EH (cell line): ENCODE measurements at regions not wholly inside any gene's neighbourhood (a gene's known extent, or its start where the extent isn't known, plus 50 kb on each side); places are given as distances from the start of the nearest gene placed in this dataset.
"Not testable (repeated sequence)": the region's sequence is repeated elsewhere in the genome, so short reads cannot be mapped to it uniquely, and the experiment has no call there.

Source experiments
- DNase-seq: peaks from one replicate; pipeline ENCODE4 v3.0.0-alpha.2; 2015; ENCODE audit warnings: low read depth

- no peak for DNase-seq
Observed at GRCh38 chr6:142637624-142638351, 307.2 kb downstream of the HIVEP2 start.

- peak; percentile 64 for DNase-seq
Observed at GRCh38 chr6:142642651-142643050, 302.3 kb downstream of the HIVEP2 start.

GRCh38 chr6:142644866-142645265 is 300.1 kb downstream of the HIVEP2 start:
- no peak for DNase-seq

GRCh38 chr6:142645663-142646062 is 299.3 kb downstream of the HIVEP2 start:
- no peak for DNase-seq

- no peak for DNase-seq
Observed at GRCh38 chr6:142647449-142648035, 297.4 kb downstream of the HIVEP2 start.

GRCh38 chr6:142648036-142648451 is 296.9 kb downstream of the HIVEP2 start:
- no peak for DNase-seq

- DNase-seq: no peak
Observed at GRCh38 chr6:142648526-142648925, 296.4 kb downstream of the HIVEP2 start.

- DNase-seq: not testable (repeated sequence)
Observed at GRCh38 chr6:142649438-142650234, 295.3 kb downstream of the HIVEP2 start.

GRCh38 chr6:142651384-142651783 is 293.6 kb downstream of the HIVEP2 start:
- DNase-seq: no peak

- DNase-seq: no peak
Observed at GRCh38 chr6:142653710-142654420, 291.1 kb downstream of the HIVEP2 start.

- no peak for DNase-seq
Observed at GRCh38 chr6:142659661-142660060, 285.3 kb downstream of the HIVEP2 start.

- no peak for DNase-seq
Observed at GRCh38 chr6:142665393-142665792, 279.6 kb downstream of the HIVEP2 start.

GRCh38 chr6:142666599-142667185 is 278.3 kb downstream of the HIVEP2 start:
- no peak for DNase-seq

GRCh38 chr6:142669471-142670351 is 275.3 kb downstream of the HIVEP2 start:
- DNase-seq: no peak

- DNase-seq: no peak
Observed at GRCh38 chr6:142671791-142672190, 273.2 kb downstream of the HIVEP2 start.

- no peak for DNase-seq
Observed at GRCh38 chr6:142675517-142675916, 269.5 kb downstream of the HIVEP2 start.

GRCh38 chr6:142676027-142676443 is 268.9 kb downstream of the HIVEP2 start:
- no peak for DNase-seq

- DNase-seq: no peak
Observed at GRCh38 chr6:142676647-142677192, 268.3 kb downstream of the HIVEP2 start.

- DNase-seq: peak; percentile 23
Observed at GRCh38 chr6:142679907-142680700, 264.9 kb downstream of the HIVEP2 start.

- no peak for DNase-seq
Observed at GRCh38 chr6:142681099-142681498, 263.9 kb downstream of the HIVEP2 start.
